Dedifferentiated amniotic fluid mesenchymal stem cell (primary cell): ENCODE measurements at regions not wholly inside any gene's neighbourhood (a gene's known extent, or its start where the extent isn't known, plus 50 kb on each side); places are given as distances from the start of the nearest gene placed in this dataset.
"Not testable (repeated sequence)": the region's sequence is repeated elsewhere in the genome, so short reads cannot be mapped to it uniquely, and the experiment has no call there.

ENCODE experiments used
- DNase-seq: peaks from one replicate; pipeline ENCODE4 v3.0.0-alpha.2; 2016; ENCODE audit errors: extremely low spot score

- no peak for DNase-seq
Observed at GRCh38 chr13:31385540-31385939, 185.8 kb downstream of the B3GLCT start.

GRCh38 chr13:31394506-31394905 lies 194.7 kb downstream of the B3GLCT start:
- DNase-seq: no peak

- DNase-seq: no peak
Observed at GRCh38 chr13:31395090-31395489, 195.3 kb downstream of the B3GLCT start.

- DNase-seq: no peak
Observed at GRCh38 chr13:31399690-31400089, 199.9 kb downstream of the B3GLCT start.

- not testable (repeated sequence) for DNase-seq
Observed at GRCh38 chr13:31403711-31404110, 203.9 kb downstream of the B3GLCT start.

GRCh38 chr13:31408927-31409326 lies 209.2 kb downstream of the B3GLCT start:
- no peak for DNase-seq

GRCh38 chr13:31409678-31410356 lies 210.0 kb downstream of the B3GLCT start:
- DNase-seq: no peak

- no peak for DNase-seq
Observed at GRCh38 chr13:31413516-31413915, 213.7 kb downstream of the B3GLCT start.

- no peak for DNase-seq
Observed at GRCh38 chr13:31416066-31416465, 216.3 kb downstream of the B3GLCT start.

GRCh38 chr13:31418186-31418585 lies 218.4 kb downstream of the B3GLCT start:
- DNase-seq: no peak

- DNase-seq: no peak
Observed at GRCh38 chr13:31421756-31422155, 222.0 kb downstream of the B3GLCT start.

GRCh38 chr13:31424130-31424729 lies 224.5 kb downstream of the B3GLCT start:
- peak; percentile 80 for DNase-seq

- no peak for DNase-seq
Observed at GRCh38 chr13:31426395-31426794, 226.6 kb downstream of the B3GLCT start.

- DNase-seq: no peak
Observed at GRCh38 chr13:31427151-31428100, 227.7 kb downstream of the B3GLCT start.

- DNase-seq: peak; percentile 33
Observed at GRCh38 chr13:31431722-31432137, 232.0 kb downstream of the B3GLCT start.

GRCh38 chr13:31433207-31433606 lies 233.4 kb downstream of the B3GLCT start:
- DNase-seq: peak; percentile 33

- no peak for DNase-seq
Observed at GRCh38 chr13:31433746-31434145, 234.0 kb downstream of the B3GLCT start.

GRCh38 chr13:31434613-31435012 lies 234.8 kb downstream of the B3GLCT start:
- no peak for DNase-seq

GRCh38 chr13:31435536-31435935 lies 235.8 kb downstream of the B3GLCT start:
- no peak for DNase-seq

GRCh38 chr13:31436478-31436877 lies 236.7 kb downstream of the B3GLCT start:
- DNase-seq: no peak

GRCh38 chr13:31437975-31438374 lies 238.2 kb downstream of the B3GLCT start:
- peak; percentile 21 for DNase-seq

- DNase-seq: no peak
Observed at GRCh38 chr13:31440132-31440531, 240.4 kb downstream of the B3GLCT start.
